HG03039 (cell line): ENCODE measurements at regions not wholly inside any gene's neighbourhood (a gene's known extent, or its start where the extent isn't known, plus 50 kb on each side); places are given as distances from the start of the nearest gene placed in this dataset.
"Not testable (repeated sequence)": the region's sequence is repeated elsewhere in the genome, so short reads cannot be mapped to it uniquely, and the experiment has no call there.

ENCODE experiments used
- ATAC-seq: cut with Tn5 transposase; IDR thresholded peaks from one replicate; pipeline ENCODE4 v1.9.1; 2021; ENCODE audit warnings: mild to moderate bottlenecking, moderate library complexity; ENCODE audit not compliant: unreplicated experiment

GRCh38 chr6:140201787-140202458 is 827.5 kb upstream of the CITED2 start:
- ATAC-seq = no peak

GRCh38 chr6:140193269-140193668 is 818.8 kb upstream of the CITED2 start:
- ATAC-seq = no peak

GRCh38 chr6:140192018-140192417 is 817.6 kb upstream of the CITED2 start:
- no peak for ATAC-seq

- not testable (repeated sequence) for ATAC-seq
These were observed 814.8 kb upstream of the CITED2 start for GRCh38 chr6:140189263-140189662.

GRCh38 chr6:140185991-140186390 is 811.5 kb upstream of the CITED2 start:
- ATAC-seq = no peak

- no peak for ATAC-seq
These were observed 809.4 kb upstream of the CITED2 start for GRCh38 chr6:140183881-140184280.

- no peak for ATAC-seq
These were observed 808.4 kb upstream of the CITED2 start for GRCh38 chr6:140182821-140183220.

- no peak for ATAC-seq
These were observed 807.4 kb upstream of the CITED2 start for GRCh38 chr6:140181876-140182275.

- no peak for ATAC-seq
These were observed 805.9 kb upstream of the CITED2 start for GRCh38 chr6:140180306-140180705.

GRCh38 chr6:140178935-140179334 is 804.5 kb upstream of the CITED2 start:
- no peak for ATAC-seq

GRCh38 chr6:140178520-140178919 is 804.1 kb upstream of the CITED2 start:
- ATAC-seq = no peak

- no peak for ATAC-seq
These were observed 801.9 kb upstream of the CITED2 start for GRCh38 chr6:140176306-140176705.

GRCh38 chr6:140175486-140175885 is 801.0 kb upstream of the CITED2 start:
- ATAC-seq = no peak

GRCh38 chr6:140174524-140174923 is 800.1 kb upstream of the CITED2 start:
- no peak for ATAC-seq

- ATAC-seq = no peak
These were observed 793.9 kb upstream of the CITED2 start for GRCh38 chr6:140168365-140168764.

GRCh38 chr6:140160909-140161308 is 786.5 kb upstream of the CITED2 start:
- no peak for ATAC-seq

GRCh38 chr6:140160494-140160893 is 786.0 kb upstream of the CITED2 start:
- ATAC-seq = no peak

- no peak for ATAC-seq
These were observed 781.7 kb upstream of the CITED2 start for GRCh38 chr6:140156131-140156530.

- ATAC-seq = no peak
These were observed 781.1 kb upstream of the CITED2 start for GRCh38 chr6:140155451-140156126.

- ATAC-seq = no peak
These were observed 779.3 kb upstream of the CITED2 start for GRCh38 chr6:140153703-140154102.

GRCh38 chr6:140147825-140148814 is 773.7 kb upstream of the CITED2 start:
- not testable (repeated sequence) for ATAC-seq
